ENCODE measurements at regions not wholly inside any gene's neighbourhood (a gene's known extent, or its start where the extent isn't known, plus 50 kb on each side); places are given as distances from the start of the nearest gene placed in this dataset.
"Not testable (repeated sequence)": the region's sequence is repeated elsewhere in the genome, so short reads cannot be mapped to it uniquely, and the experiment has no call there.

DNA sequence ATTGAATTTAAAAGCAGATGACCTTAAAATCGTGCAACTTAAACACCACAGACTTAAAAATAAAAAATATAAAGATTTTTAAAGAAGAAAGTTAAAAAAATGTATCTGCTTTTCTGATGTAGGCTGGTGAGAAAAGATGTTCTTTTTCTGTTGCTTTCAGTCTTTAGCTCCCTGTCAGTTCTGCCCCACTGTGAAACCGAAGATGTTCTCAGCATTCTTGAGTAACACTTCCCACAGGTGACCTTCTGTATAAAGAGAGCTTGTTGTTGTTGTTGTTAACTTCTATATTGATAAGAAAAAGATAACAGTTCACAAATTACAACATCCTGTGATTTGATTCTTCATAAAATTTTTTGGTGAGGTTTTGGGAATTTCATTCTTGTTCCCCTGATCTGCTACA is 377.9 kb upstream of the RGS6 start:
- in situ Hi-C loops (cut with HindIII; ENCODE audit: low sequenced_read_pairs): no loop called here
- TF ChIP-seq, protein P1, sequence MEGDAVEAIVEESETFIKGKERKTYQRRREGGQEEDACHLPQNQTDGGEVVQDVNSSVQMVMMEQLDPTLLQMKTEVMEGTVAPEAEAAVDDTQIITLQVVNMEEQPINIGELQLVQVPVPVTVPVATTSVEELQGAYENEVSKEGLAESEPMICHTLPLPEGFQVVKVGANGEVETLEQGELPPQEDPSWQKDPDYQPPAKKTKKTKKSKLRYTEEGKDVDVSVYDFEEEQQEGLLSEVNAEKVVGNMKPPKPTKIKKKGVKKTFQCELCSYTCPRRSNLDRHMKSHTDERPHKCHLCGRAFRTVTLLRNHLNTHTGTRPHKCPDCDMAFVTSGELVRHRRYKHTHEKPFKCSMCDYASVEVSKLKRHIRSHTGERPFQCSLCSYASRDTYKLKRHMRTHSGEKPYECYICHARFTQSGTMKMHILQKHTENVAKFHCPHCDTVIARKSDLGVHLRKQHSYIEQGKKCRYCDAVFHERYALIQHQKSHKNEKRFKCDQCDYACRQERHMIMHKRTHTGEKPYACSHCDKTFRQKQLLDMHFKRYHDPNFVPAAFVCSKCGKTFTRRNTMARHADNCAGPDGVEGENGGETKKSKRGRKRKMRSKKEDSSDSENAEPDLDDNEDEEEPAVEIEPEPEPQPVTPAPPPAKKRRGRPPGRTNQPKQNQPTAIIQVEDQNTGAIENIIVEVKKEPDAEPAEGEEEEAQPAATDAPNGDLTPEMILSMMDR (IDR thresholded peaks at IDR 0.05; ENCODE audit: low read depth, low read length): no peak
- H3K4me3 ChIP-seq (ENCODE audit: low read depth, low read length): no peak overlapping the region
- DNase-seq (ENCODE audit: low read depth, low spot score): no peak

DNA sequence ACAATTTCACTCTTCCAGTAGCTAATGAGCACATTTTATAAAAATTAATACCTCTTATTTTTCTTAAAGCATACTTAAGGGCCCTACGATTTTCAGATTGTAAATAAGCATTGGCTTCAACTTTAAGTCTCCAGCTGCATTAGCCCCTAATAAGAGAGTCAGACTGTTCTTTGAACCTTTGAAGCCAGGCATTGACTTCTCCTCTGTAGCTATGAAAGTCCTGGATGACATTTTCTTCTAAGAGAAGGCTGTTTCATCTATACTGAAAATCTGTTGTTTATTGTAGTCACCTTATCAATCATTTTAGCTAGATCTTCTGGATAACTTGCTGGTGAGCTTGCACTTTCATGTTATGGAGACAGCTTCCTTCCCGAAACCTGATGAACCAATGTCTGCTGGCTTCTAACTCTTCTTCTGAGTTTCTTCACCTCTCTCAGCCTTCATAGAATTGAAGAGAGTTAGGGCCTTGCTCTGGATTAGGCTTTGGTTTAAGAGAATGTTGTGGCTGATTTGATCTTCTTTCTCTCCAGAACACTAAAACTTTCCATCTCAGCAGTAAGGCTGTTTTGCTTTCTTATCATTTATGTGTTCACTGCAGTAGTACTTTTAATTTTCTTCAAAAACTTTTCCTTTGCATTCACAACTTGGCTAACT is 377.1 kb upstream of the RGS6 start:
- in situ Hi-C loops (cut with HindIII; ENCODE audit: low sequenced_read_pairs): no loop called here
- TF ChIP-seq, protein P1 (IDR thresholded peaks at IDR 0.05; ENCODE audit: low read depth, low read length): no peak
- H3K4me3 ChIP-seq (ENCODE audit: low read depth, low read length): no peak overlapping the region
- no peak for DNase-seq (ENCODE audit: low read depth, low spot score)

DNA sequence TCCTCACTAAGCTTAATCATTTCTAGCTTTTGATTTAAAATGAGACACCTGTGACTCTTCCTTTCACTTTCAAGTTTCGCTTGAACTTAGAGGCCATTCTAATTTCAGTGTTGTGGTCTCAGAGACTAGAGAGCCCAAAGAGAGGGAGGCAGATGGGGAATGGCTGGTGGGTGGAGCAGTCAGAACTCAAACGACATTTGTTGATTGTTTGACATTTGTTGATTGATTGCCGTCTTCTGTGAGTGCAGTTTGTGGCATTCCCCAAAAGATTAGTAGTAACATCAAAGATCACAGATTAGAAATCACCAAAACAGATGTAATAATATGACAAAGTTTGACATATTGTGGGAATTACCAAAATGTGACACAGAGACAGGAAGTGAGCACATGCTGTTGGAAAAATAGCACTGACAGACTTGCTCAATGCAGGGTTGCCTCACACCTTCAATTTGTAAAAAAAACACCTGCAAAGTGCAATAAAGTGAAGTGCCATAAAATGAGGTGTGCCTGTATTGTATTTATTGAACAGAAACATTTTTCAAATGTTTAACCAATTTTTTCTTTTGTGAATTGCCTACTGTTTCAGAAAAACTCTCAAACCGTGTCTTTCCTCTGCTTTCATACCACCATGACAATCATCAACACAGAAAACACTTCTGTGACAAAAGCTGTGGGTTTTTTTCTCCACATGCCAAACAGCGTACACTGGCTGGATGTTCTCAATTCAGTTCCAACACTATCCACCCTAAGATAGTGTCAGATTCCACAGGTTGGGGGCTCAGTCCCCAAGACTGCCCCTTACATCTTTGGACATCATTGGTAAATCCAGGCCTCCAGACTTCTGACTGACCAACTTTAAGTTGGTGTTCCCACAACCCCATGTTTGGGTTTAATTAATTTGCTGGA is 376.3 kb upstream of the RGS6 start:
- in situ Hi-C loops (cut with HindIII; ENCODE audit: low sequenced_read_pairs): no loop called here
- DNase-seq (ENCODE audit: low read depth, low spot score): no peak
- TF ChIP-seq, protein P1 (IDR thresholded peaks at IDR 0.05; ENCODE audit: low read depth, low read length): no peak
- H3K4me3 ChIP-seq (ENCODE audit: low read depth, low read length): no peak overlapping the region

DNA sequence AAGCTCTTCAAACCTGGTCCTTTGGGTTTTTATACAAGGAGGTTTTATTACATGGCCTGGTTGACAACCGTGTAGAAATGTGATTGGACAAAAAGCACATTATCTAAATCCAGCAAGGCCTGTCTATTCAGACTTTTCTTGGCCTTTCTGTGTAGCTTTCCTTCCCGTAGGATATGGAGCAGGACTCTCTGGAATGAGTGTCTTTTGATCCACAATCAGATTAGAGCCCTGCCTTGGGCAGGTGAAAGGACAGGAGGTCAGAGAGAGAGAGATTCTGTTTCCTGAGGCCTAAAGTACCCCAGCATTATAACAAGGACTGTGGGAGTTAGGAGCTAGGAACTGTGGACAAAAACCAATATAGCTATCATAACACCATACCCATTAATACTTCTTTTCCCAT is 375.5 kb upstream of the RGS6 start:
- DNase-seq (ENCODE audit: low read depth, low spot score): no peak
- in situ Hi-C loops (cut with HindIII; ENCODE audit: low sequenced_read_pairs): no loop called here
- TF ChIP-seq, protein P1 (IDR thresholded peaks at IDR 0.05; ENCODE audit: low read depth, low read length): no peak
- no peak overlapping the region for H3K4me3 ChIP-seq (ENCODE audit: low read depth, low read length)

DNA sequence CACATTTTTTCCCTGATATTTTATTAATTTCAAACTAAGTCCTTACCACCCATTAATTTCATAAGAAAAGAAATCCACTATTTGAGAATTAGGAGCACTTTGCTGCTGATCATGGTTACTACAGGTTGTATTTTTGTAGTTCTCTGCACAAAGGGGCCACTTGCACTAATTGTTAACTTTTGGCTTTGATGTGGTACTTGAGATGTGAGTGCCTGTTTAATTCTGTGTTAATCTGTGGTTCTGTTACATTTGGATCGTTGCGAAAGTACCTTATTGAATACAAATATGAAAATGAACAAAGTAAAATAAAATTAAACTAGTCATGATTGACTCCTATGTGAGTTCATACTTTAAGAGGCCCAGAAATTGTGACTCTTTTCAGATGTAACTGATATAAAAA is 374.9 kb upstream of the RGS6 start:
- DNase-seq (ENCODE audit: low read depth, low spot score): no peak
- in situ Hi-C loops (cut with HindIII; ENCODE audit: low sequenced_read_pairs): no loop called here
- TF ChIP-seq, protein P1 (IDR thresholded peaks at IDR 0.05; ENCODE audit: low read depth, low read length): no peak
- H3K4me3 ChIP-seq (ENCODE audit: low read depth, low read length): no peak overlapping the region

DNA sequence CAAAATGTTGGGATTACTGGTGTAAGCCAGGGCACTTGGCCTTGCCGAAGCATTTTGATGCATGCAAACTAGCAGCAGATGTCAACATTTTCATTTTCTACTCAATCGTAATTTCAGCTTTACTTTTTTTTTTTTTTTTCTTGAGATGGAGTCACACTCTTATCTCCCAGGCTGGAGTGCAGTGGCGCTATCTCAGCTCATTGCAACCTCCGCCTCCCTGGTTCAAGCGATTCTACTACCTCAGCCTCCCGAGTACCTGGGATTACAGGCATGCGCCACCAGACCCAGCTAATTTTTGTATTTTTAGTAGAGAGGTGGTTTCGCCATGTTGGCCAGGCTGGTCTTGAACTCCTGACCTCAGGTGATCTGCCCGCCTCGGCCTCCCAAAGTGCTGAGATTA is 373.3 kb upstream of the RGS6 start:
- H3K4me3 ChIP-seq (ENCODE audit: low read depth, low read length); in situ Hi-C loops (cut with HindIII; ENCODE audit: low sequenced_read_pairs); DNase-seq (ENCODE audit: low read depth, low spot score): not testable (repeated sequence)

DNA sequence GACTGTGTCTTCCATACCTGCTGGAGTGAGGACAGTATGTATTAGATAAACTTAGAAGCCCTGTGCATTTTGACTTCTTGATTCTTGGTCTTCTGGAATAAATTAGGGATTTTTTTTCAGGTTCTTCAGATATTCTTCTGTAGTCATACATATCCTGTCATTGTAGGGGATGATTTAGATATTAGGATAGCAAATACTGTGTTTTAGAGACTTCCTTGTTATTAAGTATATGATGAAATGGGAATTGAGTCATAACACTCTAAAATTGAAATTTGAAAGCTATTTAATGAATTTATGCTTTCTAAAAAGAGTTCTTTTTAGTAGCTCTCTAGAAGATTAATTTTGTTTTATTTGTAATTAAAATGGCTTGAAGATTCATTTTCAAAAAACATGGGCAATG is 371.5 kb upstream of the RGS6 start:
- H3K4me3 ChIP-seq (ENCODE audit: low read depth, low read length): no peak overlapping the region
- in situ Hi-C loops (cut with HindIII; ENCODE audit: low sequenced_read_pairs): no loop called here
- TF ChIP-seq, protein P1 (IDR thresholded peaks at IDR 0.05; ENCODE audit: low read depth, low read length): no peak
- DNase-seq (ENCODE audit: low read depth, low spot score): no peak

All from astrocyte of the spinal cord (primary cell).